Endothelial cell (in vitro differentiated cells): ENCODE measurements at regions not wholly inside any gene's neighbourhood (a gene's known extent, or its start where the extent isn't known, plus 50 kb on each side); places are given as distances from the start of the nearest gene placed in this dataset.

Experiments used
- DNase-seq: peaks from one replicate; pipeline ENCODE4 v3.0.0; 2021; ENCODE audit warnings: low spot score
- H3K27ac Mint-ChIP-seq: one replicate; pipeline ENCODE4 v1.8.0; 2021; ENCODE audit warnings: mixed read lengths, inconsistent platforms; ENCODE audit not compliant: unreplicated experiment
- H3K27me3 Mint-ChIP-seq: one replicate; pipeline ENCODE4 v1.8.0; 2021; ENCODE audit warnings: mild to moderate bottlenecking, moderate library complexity, mixed read lengths, inconsistent platforms; ENCODE audit not compliant: unreplicated experiment
- H3K36me3 Mint-ChIP-seq: one replicate; pipeline ENCODE4 v1.8.0; 2021; ENCODE audit warnings: mild to moderate bottlenecking, low read depth, mixed read lengths, inconsistent platforms; ENCODE audit not compliant: unreplicated experiment
- H3K4me1 Mint-ChIP-seq: one replicate; pipeline ENCODE4 v1.8.0; 2021; ENCODE audit warnings: mild to moderate bottlenecking, mixed read lengths, inconsistent platforms; ENCODE audit not compliant: unreplicated experiment
- H3K4me3 Mint-ChIP-seq: one replicate; pipeline ENCODE4 v1.8.0; 2021; ENCODE audit warnings: mild to moderate bottlenecking, mixed read lengths, inconsistent platforms; ENCODE audit not compliant: unreplicated experiment
- H3K9me3 Mint-ChIP-seq: one replicate; pipeline ENCODE4 v1.8.0; 2021; ENCODE audit warnings: mixed read lengths, inconsistent platforms; ENCODE audit not compliant: unreplicated experiment
- TF ChIP-seq, protein P1 (sequence below): fragments of 200-600 bp; sonication (generic); IDR thresholded peaks from one replicate; pipeline ENCODE4 v1.5.0; 2021; ENCODE audit warnings: antibody characterized with exemption; ENCODE audit not compliant: unreplicated experiment

DNA sequence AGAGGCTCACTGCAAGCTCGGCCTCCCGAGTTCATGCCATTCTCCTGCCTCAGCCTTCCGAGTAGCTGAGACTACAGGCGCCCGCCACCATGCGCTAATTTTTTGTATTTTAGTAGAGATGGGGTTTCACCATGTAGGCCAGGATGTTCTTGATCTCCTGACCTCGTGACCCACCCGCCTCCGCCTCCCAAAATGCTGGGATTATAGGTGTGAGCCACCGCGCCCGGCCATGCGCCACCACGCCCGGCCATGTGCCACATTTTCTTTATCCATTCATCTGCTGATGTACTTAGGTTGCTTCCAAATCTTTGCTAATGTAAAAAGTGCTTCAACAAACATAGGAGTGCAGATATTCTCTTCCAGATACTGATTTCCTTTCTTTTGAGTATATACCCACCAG is 408.6 kb downstream of the CAAP1 start:
- Mint-ChIP-seq H3K4me1 (no peaks in the 10 kb centered on the region), H3K9me3 (no peaks in the 10 kb centered on the region), H3K36me3 (no peaks in the 10 kb centered on the region), H3K4me3 (no peak overlapping the region), H3K27ac (no peak overlapping the region), H3K27me3 (peaks cover 3% of the 10 kb centered on the region)
- DNase-seq: no peak
- TF ChIP-seq, protein P1, sequence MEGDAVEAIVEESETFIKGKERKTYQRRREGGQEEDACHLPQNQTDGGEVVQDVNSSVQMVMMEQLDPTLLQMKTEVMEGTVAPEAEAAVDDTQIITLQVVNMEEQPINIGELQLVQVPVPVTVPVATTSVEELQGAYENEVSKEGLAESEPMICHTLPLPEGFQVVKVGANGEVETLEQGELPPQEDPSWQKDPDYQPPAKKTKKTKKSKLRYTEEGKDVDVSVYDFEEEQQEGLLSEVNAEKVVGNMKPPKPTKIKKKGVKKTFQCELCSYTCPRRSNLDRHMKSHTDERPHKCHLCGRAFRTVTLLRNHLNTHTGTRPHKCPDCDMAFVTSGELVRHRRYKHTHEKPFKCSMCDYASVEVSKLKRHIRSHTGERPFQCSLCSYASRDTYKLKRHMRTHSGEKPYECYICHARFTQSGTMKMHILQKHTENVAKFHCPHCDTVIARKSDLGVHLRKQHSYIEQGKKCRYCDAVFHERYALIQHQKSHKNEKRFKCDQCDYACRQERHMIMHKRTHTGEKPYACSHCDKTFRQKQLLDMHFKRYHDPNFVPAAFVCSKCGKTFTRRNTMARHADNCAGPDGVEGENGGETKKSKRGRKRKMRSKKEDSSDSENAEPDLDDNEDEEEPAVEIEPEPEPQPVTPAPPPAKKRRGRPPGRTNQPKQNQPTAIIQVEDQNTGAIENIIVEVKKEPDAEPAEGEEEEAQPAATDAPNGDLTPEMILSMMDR: no peak

- Mint-ChIP-seq H3K4me3 (no peak overlapping the region), H3K27ac (no peak overlapping the region), H3K4me1 (no peaks in the 10 kb centered on the region), H3K27me3 (no peaks in the 10 kb centered on the region), H3K36me3 (no peaks in the 10 kb centered on the region), H3K9me3 (no peaks in the 10 kb centered on the region)
- DNase-seq: no peak
- TF ChIP-seq, protein P1: no peak
These were observed 414.6 kb downstream of the CAAP1 start for GRCh38 chr9:26477963-26478362.

- no peaks in the 10 kb centered on the region for H3K27me3 Mint-ChIP-seq
- no peak overlapping the region for H3K4me3 Mint-ChIP-seq
- DNase-seq: no peak
- no peak overlapping the region for H3K27ac Mint-ChIP-seq
- H3K36me3 Mint-ChIP-seq: no peaks in the 10 kb centered on the region
- TF ChIP-seq, protein P1: no peak
- no peaks in the 10 kb centered on the region for H3K4me1 Mint-ChIP-seq
- no peaks in the 10 kb centered on the region for H3K9me3 Mint-ChIP-seq
These were observed 421.3 kb downstream of the CAAP1 start for GRCh38 chr9:26471261-26471660.

DNA sequence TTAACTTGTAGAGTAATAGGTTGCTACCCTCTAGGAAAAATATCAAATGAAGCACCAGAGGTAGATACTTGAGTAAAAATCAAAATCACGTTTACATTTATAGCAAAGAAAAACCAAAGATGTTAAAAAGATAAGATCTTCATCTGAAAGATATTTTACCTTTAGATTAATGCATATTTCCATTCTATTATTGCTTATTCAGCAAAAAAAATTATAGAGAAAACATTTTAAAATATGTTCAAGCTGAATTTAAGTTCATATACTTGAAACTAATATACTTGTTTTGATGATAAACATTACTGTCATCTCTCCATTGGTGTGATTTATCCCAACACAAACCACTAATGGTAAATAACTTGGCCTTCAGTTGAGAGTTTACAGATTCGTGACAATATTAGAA is 422.3 kb downstream of the CAAP1 start:
- Mint-ChIP-seq H3K27me3 (no peaks in the 10 kb centered on the region), H3K36me3 (no peaks in the 10 kb centered on the region), H3K4me3 (no peak overlapping the region), H3K4me1 (no peaks in the 10 kb centered on the region), H3K27ac (no peak overlapping the region), H3K9me3 (no peaks in the 10 kb centered on the region)
- DNase-seq: no peak
- TF ChIP-seq, protein P1: no peak

DNA sequence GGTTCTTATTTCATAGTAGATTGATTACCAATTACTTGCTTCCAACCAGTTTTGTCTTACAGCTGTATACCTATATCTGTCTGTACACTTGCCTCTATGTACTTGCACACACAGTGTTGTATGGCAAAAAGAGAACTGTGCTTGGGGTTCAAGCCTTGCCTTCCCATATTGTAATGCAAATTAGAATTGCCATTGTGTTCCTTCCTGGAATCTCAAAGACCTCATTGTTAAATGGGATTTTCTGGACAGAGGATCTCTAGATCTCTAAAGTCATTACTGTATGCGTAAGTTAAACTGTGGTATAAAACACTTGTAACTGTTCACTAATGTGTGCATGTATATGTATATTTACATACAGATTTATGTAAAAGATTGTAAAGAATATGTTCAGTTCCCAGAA is 428.8 kb downstream of the CAAP1 start:
- Mint-ChIP-seq H3K36me3 (no peaks in the 10 kb centered on the region), H3K4me1 (no peaks in the 10 kb centered on the region), H3K27me3 (peaks cover 1% of the 10 kb centered on the region), H3K9me3 (no peaks in the 10 kb centered on the region), H3K27ac (no peak overlapping the region), H3K4me3 (no peak overlapping the region)
- DNase-seq: no peak
- TF ChIP-seq, protein P1: no peak
